ENCODE measurements at regions not wholly inside any gene's neighbourhood (a gene's known extent, or its start where the extent isn't known, plus 50 kb on each side); places are given as distances from the start of the nearest gene placed in this dataset.
"Not testable (repeated sequence)": the region's sequence is repeated elsewhere in the genome, so short reads cannot be mapped to it uniquely, and the experiment has no call there.

GRCh38 chr20:36082315-36082915 is 72.1 kb upstream of the EPB41L1 start:
- peaks cover 5% of the 10 kb centered on the region for H3K4me1 ChIP-seq (ENCODE audit: insufficient read depth, low read length)
- H3K27me3 ChIP-seq (ENCODE audit: insufficient read depth, low read length): peaks cover 2% of the 10 kb centered on the region
- no peaks in the 10 kb centered on the region for H3K9me3 ChIP-seq (ENCODE audit: low read depth, low read length)
- no peak overlapping the region for H3K4me3 ChIP-seq (ENCODE audit: low read length)

GRCh38 chr20:36083200-36083599 is 71.3 kb upstream of the EPB41L1 start:
- not testable (repeated sequence) for H3K4me1 ChIP-seq (ENCODE audit: insufficient read depth, low read length); H3K9me3 ChIP-seq (ENCODE audit: low read depth, low read length); H3K27me3 ChIP-seq (ENCODE audit: insufficient read depth, low read length); H3K4me3 ChIP-seq (ENCODE audit: low read length)

DNA sequence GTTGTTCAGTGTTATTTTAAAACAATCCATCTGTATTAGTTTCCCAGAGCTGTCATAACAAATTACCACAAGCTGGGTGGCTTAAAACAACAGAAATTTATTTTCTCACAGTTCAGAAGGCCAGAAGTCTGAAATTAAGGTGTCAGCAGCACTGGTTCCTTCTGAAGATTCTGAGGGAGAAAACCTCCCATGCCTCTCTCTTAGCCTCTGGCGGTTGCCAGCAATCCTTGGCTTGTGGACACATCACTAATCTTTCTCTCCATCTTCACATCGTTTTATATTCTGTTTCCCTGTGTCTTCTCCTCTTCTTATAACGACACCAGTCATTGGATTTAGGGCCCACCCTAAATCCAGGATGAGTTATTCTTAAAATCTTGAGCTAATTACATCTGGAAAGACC is 70.2 kb upstream of the EPB41L1 start:
- Histone ChIP-seq H3K27me3 (ENCODE audit: insufficient read depth, low read length) (peaks cover 5% of the 10 kb centered on the region), H3K4me1 (ENCODE audit: insufficient read depth, low read length) (peaks cover 5% of the 10 kb centered on the region), H3K4me3 (ENCODE audit: low read length) (no peak overlapping the region), H3K9me3 (ENCODE audit: low read depth, low read length) (no peaks in the 10 kb centered on the region)

DNA sequence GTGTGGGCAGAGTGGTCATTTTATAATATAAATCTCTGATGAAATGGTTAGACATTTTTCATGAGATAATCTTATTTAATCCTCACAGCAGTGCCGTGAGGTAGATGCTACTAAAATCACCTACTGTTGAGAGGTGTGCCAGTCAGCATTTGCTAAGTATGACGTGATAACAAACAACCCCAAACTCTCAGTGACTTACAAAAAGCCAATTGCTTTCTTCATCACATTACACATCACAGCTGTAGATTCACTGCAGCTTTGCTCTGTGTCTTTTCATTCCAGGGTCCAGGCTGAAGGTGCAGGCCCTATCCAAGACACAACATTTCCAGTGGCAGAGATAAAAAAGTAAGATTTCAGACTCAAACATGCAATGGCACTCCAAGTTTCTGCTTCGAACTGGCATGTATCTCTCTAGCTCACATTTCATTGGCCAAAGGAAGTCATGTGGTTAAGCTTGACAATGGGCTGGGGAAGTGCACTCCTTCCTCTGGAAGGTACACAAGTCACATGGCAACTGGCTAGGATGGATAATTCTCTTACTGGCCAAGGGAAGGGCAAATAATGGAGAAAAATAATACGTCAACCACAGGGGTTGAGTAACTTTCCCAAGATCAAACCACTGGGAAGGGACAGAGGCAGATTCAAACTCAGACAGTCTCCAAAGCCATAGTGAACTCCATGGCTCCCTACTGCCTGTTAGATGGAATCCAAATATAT is 69.5 kb upstream of the EPB41L1 start:
- peaks cover 5% of the 10 kb centered on the region for H3K4me1 ChIP-seq (ENCODE audit: insufficient read depth, low read length)
- H3K4me3 ChIP-seq (ENCODE audit: low read length): no peak overlapping the region
- H3K27me3 ChIP-seq (ENCODE audit: insufficient read depth, low read length): peaks cover 8% of the 10 kb centered on the region
- no peaks in the 10 kb centered on the region for H3K9me3 ChIP-seq (ENCODE audit: low read depth, low read length)

GRCh38 chr20:36085686-36086267 is 68.8 kb upstream of the EPB41L1 start:
- Histone ChIP-seq H3K27me3 (ENCODE audit: insufficient read depth, low read length) (peaks cover 15% of the 10 kb centered on the region), H3K4me3 (ENCODE audit: low read length) (no peak overlapping the region), H3K9me3 (ENCODE audit: low read depth, low read length) (no peaks in the 10 kb centered on the region), H3K4me1 (ENCODE audit: insufficient read depth, low read length) (peaks cover 5% of the 10 kb centered on the region)

GRCh38 chr20:36086767-36087166 is 67.8 kb upstream of the EPB41L1 start:
- Histone ChIP-seq H3K4me1 (ENCODE audit: insufficient read depth, low read length) (peaks cover 8% of the 10 kb centered on the region), H3K4me3 (ENCODE audit: low read length) (no peak overlapping the region), H3K27me3 (ENCODE audit: insufficient read depth, low read length) (peaks cover 25% of the 10 kb centered on the region), H3K9me3 (ENCODE audit: low read depth, low read length) (no peaks in the 10 kb centered on the region)

- Histone ChIP-seq H3K4me1 (ENCODE audit: insufficient read depth, low read length) (peaks cover 24% of the 10 kb centered on the region), H3K27me3 (ENCODE audit: insufficient read depth, low read length) (peaks cover 50% of the 10 kb centered on the region), H3K9me3 (ENCODE audit: low read depth, low read length) (no peaks in the 10 kb centered on the region), H3K4me3 (ENCODE audit: low read length) (no peak overlapping the region)
Measured at GRCh38 chr20:36090223-36090622, 64.3 kb upstream of the EPB41L1 start.

GRCh38 chr20:36091561-36092397 is 62.8 kb upstream of the EPB41L1 start:
- peaks cover 19% of the 10 kb centered on the region for H3K4me1 ChIP-seq (ENCODE audit: insufficient read depth, low read length)
- peaks cover 47% of the 10 kb centered on the region for H3K27me3 ChIP-seq (ENCODE audit: insufficient read depth, low read length)
- no peak overlapping the region for H3K4me3 ChIP-seq (ENCODE audit: low read length)
- no peaks in the 10 kb centered on the region for H3K9me3 ChIP-seq (ENCODE audit: low read depth, low read length)

GRCh38 chr20:36092398-36093024 is 62.0 kb upstream of the EPB41L1 start:
- peak overlapping the region; percentile 24 for H3K4me3 ChIP-seq (ENCODE audit: low read length)
- peaks cover 47% of the 10 kb centered on the region for H3K27me3 ChIP-seq (ENCODE audit: insufficient read depth, low read length)
- peaks cover 21% of the 10 kb centered on the region for H3K4me1 ChIP-seq (ENCODE audit: insufficient read depth, low read length)
- no peaks in the 10 kb centered on the region for H3K9me3 ChIP-seq (ENCODE audit: low read depth, low read length)

DNA sequence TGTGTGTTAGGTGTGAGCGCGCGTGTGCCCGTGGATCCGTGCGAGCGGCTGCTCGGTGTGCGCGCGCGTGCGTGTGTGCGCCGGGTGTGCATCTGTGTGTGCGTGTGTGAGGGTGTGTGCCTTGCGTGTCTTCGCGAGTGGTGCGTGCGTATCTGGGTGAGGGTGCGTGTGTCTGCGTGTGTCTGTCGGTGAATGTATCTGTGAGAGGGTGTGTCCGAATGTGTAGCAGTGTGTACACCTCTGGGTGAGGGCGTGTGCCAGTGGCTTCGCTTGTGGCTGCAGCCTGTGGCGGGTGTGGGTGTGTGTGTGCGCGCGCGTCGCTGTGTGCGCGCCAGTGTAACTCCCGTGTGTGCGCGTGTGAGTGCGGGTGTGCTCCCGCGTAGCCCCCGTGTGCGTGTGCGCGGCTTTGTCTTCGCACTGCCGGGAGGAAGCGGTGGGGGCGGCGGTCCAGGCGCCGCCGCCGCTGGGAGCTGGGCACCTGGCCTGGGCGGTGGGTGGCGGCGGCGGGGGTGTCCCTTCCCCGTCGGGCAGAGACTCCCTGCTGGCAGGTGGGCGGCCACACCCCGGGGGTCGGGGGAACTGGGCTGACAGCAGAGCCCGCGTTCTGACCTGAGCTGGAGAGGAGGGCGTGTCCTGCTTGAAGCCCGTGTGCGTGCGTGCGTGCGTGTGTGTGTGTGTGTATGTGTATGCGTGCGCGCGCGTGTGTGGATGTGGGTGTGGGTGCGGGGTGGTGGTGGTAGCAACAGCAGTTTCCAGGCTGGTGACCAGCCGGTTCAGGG is 61.3 kb upstream of the EPB41L1 start:
- Histone ChIP-seq H3K4me3 (ENCODE audit: low read length) (peak overlapping the region; percentile 24), H3K9me3 (ENCODE audit: low read depth, low read length) (no peaks in the 10 kb centered on the region), H3K4me1 (ENCODE audit: insufficient read depth, low read length) (peaks cover 28% of the 10 kb centered on the region), H3K27me3 (ENCODE audit: insufficient read depth, low read length) (peaks cover 47% of the 10 kb centered on the region)

- no peaks in the 10 kb centered on the region for H3K9me3 ChIP-seq (ENCODE audit: low read depth, low read length)
Measured at GRCh38 chr20:36093804-36094145, 60.8 kb upstream of the EPB41L1 start.

GRCh38 chr20:36094497-36094896 is 60.0 kb upstream of the EPB41L1 start:
- Histone ChIP-seq H3K9me3 (ENCODE audit: low read depth, low read length) (no peaks in the 10 kb centered on the region), H3K4me1 (ENCODE audit: insufficient read depth, low read length) (peaks cover 36% of the 10 kb centered on the region), H3K4me3 (ENCODE audit: low read length) (no peak overlapping the region), H3K27me3 (ENCODE audit: insufficient read depth, low read length) (peaks cover 45% of the 10 kb centered on the region)

More at GRCh38 chr20:36093804-36094145, 60.8 kb upstream of the EPB41L1 start:
- H3K27me3 ChIP-seq (ENCODE audit: insufficient read depth, low read length): peaks cover 47% of the 10 kb centered on the region
- no peak overlapping the region for H3K4me3 ChIP-seq (ENCODE audit: low read length)
- H3K4me1 ChIP-seq (ENCODE audit: insufficient read depth, low read length): peaks cover 34% of the 10 kb centered on the region

- no peaks in the 10 kb centered on the region for H3K9me3 ChIP-seq (ENCODE audit: low read depth, low read length)
- peaks cover 36% of the 10 kb centered on the region for H3K4me1 ChIP-seq (ENCODE audit: insufficient read depth, low read length)
Measured at GRCh38 chr20:36096435-36096834, 58.1 kb upstream of the EPB41L1 start.

More at GRCh38 chr20:36096435-36096834, 58.1 kb upstream of the EPB41L1 start:
- Histone ChIP-seq H3K4me3 (ENCODE audit: low read length) (no peak overlapping the region), H3K27me3 (ENCODE audit: insufficient read depth, low read length) (peaks cover 28% of the 10 kb centered on the region)
